ENCODE measurements at regions not wholly inside any gene's neighbourhood (a gene's known extent, or its start where the extent isn't known, plus 50 kb on each side); places are given as distances from the start of the nearest gene placed in this dataset.
A peak's percentile ranks its signal among the peaks of the same experiment; 100 is the strongest.

DNA sequence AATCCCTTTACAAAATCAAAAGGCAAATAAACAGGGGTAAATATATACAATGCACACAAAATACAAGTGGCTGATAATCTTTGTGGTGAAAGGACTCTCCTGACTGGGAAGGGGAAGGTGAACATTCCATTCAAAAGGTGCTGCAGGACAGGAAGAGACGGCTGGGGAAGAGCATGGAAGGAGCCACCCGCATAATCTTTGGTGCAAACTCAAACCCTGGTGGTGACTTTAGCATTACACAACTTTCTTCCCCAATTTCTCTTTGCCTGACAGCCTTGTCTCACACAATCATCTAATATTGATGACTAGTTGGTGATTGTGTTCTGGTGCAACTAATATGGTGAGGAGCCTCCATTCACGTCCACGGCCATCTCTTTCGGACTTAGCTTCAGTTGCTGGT, 117.0 kb upstream of the EGFR start:
- H3K9me3 ChIP-seq (ENCODE audit: insufficient read depth, low read depth, low read length) = no peaks in the 10 kb centered on the region
- H2AFZ ChIP-seq (ENCODE audit: insufficient read depth, low read length, poor library complexity) = no peak overlapping the region
- no peaks in the 10 kb centered on the region for H3K36me3 ChIP-seq (ENCODE audit: control insufficient read depth in 1 of 2, insufficient read depth in 2 of 2, low read length in 2 of 2)
- DNase-seq = peak; percentile 42 to 69
- H3K14ac ChIP-seq (ENCODE audit: low read length) = no peak overlapping the region
- no peak overlapping the region for H3K4ac ChIP-seq (ENCODE audit: low read depth, low read length)
- no peak overlapping the region for H2AK5ac ChIP-seq (ENCODE audit: low read length)
- no peaks in the 10 kb centered on the region for H3K79me2 ChIP-seq (ENCODE audit: control insufficient read depth, insufficient read depth, low read length, poor library complexity)
- no peak overlapping the region for H4K8ac ChIP-seq (ENCODE audit: low read depth, low read length)
- no peak overlapping the region for H4K12ac ChIP-seq (ENCODE audit: low read depth, low read length)
- H3K4me2 ChIP-seq (ENCODE audit: low read length) = no peak overlapping the region
- no peak overlapping the region for H3K18ac ChIP-seq (ENCODE audit: low read length)
- no peaks in the 10 kb centered on the region for H3K4me1 ChIP-seq (ENCODE audit: control insufficient read depth in 1 of 2, insufficient read depth in 2 of 2, low read length in 2 of 2)
- no CpG with 5 or more reads among the region's 5 CpGs for WGBS (ENCODE audit: extremely low coverage, insufficient coverage, insufficient read length)
- no peak overlapping the region for H2BK5ac ChIP-seq (ENCODE audit: low read depth, low read length, poor library complexity)
- no peak overlapping the region for H3K23ac ChIP-seq (ENCODE audit: low read length)
- H2BK12ac ChIP-seq (ENCODE audit: low read length) = no peak overlapping the region
- peak overlapping the region; percentile 43 for H3K9ac ChIP-seq (ENCODE audit: low read length)
- H3K4me3 ChIP-seq (ENCODE audit: low read depth, low read length) = no peak overlapping the region
- H4K91ac ChIP-seq (ENCODE audit: low read depth, low read length) = no peak overlapping the region
- no peaks in the 10 kb centered on the region for H3K79me1 ChIP-seq (ENCODE audit: low read length)
- no peaks in the 10 kb centered on the region for H3K27me3 ChIP-seq (ENCODE audit: insufficient read depth, low read length)
- H2BK120ac ChIP-seq (ENCODE audit: insufficient read depth, low read length, poor library complexity) = no peak overlapping the region
- H3K27ac ChIP-seq (ENCODE audit: low read depth, low read length) = no peak overlapping the region

DNA sequence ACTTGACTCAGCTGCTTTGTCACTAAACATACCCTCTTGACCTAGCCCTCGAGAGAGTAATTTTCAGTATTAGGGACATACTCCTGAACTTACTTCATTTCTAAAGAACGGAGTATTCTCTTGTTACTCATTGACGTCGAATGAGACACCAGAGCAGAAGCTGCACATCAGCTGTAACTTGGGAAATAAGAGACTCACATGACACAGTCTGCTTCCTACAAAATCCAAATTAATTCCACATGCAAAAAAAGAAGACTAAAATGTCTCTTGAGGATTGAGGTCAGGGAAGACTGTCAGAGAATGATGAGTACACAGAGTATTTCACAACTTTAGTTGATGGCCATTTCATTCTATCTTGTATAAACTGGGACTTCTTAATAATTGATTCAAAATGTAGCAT, 114.7 kb upstream of the EGFR start:
- no peak overlapping the region for H3K27ac ChIP-seq (ENCODE audit: low read depth, low read length)
- H3K4ac ChIP-seq (ENCODE audit: low read depth, low read length) = no peak overlapping the region
- H2AK5ac ChIP-seq (ENCODE audit: low read length) = no peak overlapping the region
- H3K79me1 ChIP-seq (ENCODE audit: low read length) = no peaks in the 10 kb centered on the region
- no peak overlapping the region for H4K8ac ChIP-seq (ENCODE audit: low read depth, low read length)
- H3K4me1 ChIP-seq (ENCODE audit: control insufficient read depth in 1 of 2, insufficient read depth in 2 of 2, low read length in 2 of 2) = no peaks in the 10 kb centered on the region
- no peak overlapping the region for H3K23ac ChIP-seq (ENCODE audit: low read length)
- H4K12ac ChIP-seq (ENCODE audit: low read depth, low read length) = no peak overlapping the region
- no peak overlapping the region for H3K14ac ChIP-seq (ENCODE audit: low read length)
- H3K9ac ChIP-seq (ENCODE audit: low read length) = no peak overlapping the region
- no peak overlapping the region for H3K4me2 ChIP-seq (ENCODE audit: low read length)
- no peak overlapping the region for H3K18ac ChIP-seq (ENCODE audit: low read length)
- H4K91ac ChIP-seq (ENCODE audit: low read depth, low read length) = no peak overlapping the region
- H2BK5ac ChIP-seq (ENCODE audit: low read depth, low read length, poor library complexity) = no peak overlapping the region
- H3K9me3 ChIP-seq (ENCODE audit: insufficient read depth, low read depth, low read length) = no peaks in the 10 kb centered on the region
- no peaks in the 10 kb centered on the region for H3K36me3 ChIP-seq (ENCODE audit: control insufficient read depth in 1 of 2, insufficient read depth in 2 of 2, low read length in 2 of 2)
- H3K27me3 ChIP-seq (ENCODE audit: insufficient read depth, low read length) = no peaks in the 10 kb centered on the region
- peak; percentile 59 to 87 for DNase-seq
- no peak overlapping the region for H2AFZ ChIP-seq (ENCODE audit: insufficient read depth, low read length, poor library complexity)
- H2BK12ac ChIP-seq (ENCODE audit: low read length) = no peak overlapping the region
- H3K4me3 ChIP-seq (ENCODE audit: low read depth, low read length) = no peak overlapping the region
- no peak overlapping the region for H2BK120ac ChIP-seq (ENCODE audit: insufficient read depth, low read length, poor library complexity)
- H3K79me2 ChIP-seq (ENCODE audit: control insufficient read depth, insufficient read depth, low read length, poor library complexity) = no peaks in the 10 kb centered on the region
- WGBS (ENCODE audit: extremely low coverage, insufficient coverage, insufficient read length) = no CpG with 5 or more reads among the region's 4 CpGs

DNA sequence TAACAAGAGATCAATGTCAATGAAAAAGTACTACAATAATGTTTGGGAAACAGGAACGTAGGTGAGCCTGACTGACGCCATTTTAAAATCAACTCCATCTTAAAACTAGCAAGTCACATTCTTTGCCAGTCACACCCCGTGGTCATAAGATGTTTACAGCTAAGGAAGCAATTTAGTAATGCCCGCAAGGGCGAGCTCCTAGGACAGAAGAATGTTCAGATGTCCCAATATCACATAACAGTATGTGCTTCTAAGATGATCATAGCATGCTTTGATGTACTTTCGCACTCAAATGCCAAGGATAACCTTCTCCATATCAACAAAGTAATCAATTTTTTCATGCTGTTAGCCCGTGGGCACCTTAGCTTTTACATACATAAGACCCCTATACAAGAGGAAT, 113.8 kb upstream of the EGFR start:
- Histone ChIP-seq H3K18ac (ENCODE audit: low read length) (no peak overlapping the region), H4K12ac (ENCODE audit: low read depth, low read length) (no peak overlapping the region), H3K79me1 (ENCODE audit: low read length) (no peaks in the 10 kb centered on the region), H3K23ac (ENCODE audit: low read length) (no peak overlapping the region), H3K79me2 (ENCODE audit: control insufficient read depth, insufficient read depth, low read length, poor library complexity) (no peaks in the 10 kb centered on the region), H3K14ac (ENCODE audit: low read length) (no peak overlapping the region), H3K4me2 (ENCODE audit: low read length) (no peak overlapping the region), H2BK12ac (ENCODE audit: low read length) (no peak overlapping the region), H4K91ac (ENCODE audit: low read depth, low read length) (no peak overlapping the region), H3K4me1 (ENCODE audit: control insufficient read depth in 1 of 2, insufficient read depth in 2 of 2, low read length in 2 of 2) (no peaks in the 10 kb centered on the region), H3K36me3 (ENCODE audit: control insufficient read depth in 1 of 2, insufficient read depth in 2 of 2, low read length in 2 of 2) (no peaks in the 10 kb centered on the region), H3K4me3 (ENCODE audit: low read depth, low read length) (no peak overlapping the region), H4K8ac (ENCODE audit: low read depth, low read length) (no peak overlapping the region), H2BK120ac (ENCODE audit: insufficient read depth, low read length, poor library complexity) (no peak overlapping the region), H3K4ac (ENCODE audit: low read depth, low read length) (no peak overlapping the region), H2AK5ac (ENCODE audit: low read length) (no peak overlapping the region), H3K9ac (ENCODE audit: low read length) (no peak overlapping the region), H3K27ac (ENCODE audit: low read depth, low read length) (no peak overlapping the region), H2AFZ (ENCODE audit: insufficient read depth, low read length, poor library complexity) (no peak overlapping the region), H3K9me3 (ENCODE audit: insufficient read depth, low read depth, low read length) (no peaks in the 10 kb centered on the region), H2BK5ac (ENCODE audit: low read depth, low read length, poor library complexity) (no peak overlapping the region), H3K27me3 (ENCODE audit: insufficient read depth, low read length) (no peaks in the 10 kb centered on the region)
- peak; percentile 95 to 99 for DNase-seq
- WGBS (ENCODE audit: extremely low coverage, insufficient coverage, insufficient read length) = no CpG with 5 or more reads among the region's 7 CpGs

DNA sequence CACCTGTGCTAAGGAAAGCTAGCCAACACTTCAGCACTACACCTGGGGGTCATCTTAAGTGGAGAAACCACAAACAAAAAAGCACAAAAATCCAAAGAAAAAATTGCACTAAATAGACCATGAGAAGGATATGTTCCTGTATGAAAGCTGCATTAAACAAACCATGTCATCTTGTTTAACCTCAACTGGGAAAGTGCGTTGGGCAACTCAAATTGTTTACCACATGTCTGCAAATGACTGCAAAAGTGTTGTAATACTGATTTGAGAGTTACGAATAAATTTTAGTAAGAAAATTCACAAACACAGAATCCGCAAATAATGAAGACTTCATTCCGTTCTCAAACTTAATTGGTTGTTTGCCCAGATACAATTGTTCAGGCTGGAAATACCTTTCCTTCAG, 111.9 kb upstream of the EGFR start:
- H3K18ac ChIP-seq (ENCODE audit: low read length) = no peak overlapping the region
- no peak overlapping the region for H3K4me3 ChIP-seq (ENCODE audit: low read depth, low read length)
- H4K8ac ChIP-seq (ENCODE audit: low read depth, low read length) = no peak overlapping the region
- no peak overlapping the region for H2AK5ac ChIP-seq (ENCODE audit: low read length)
- no peak overlapping the region for H2AFZ ChIP-seq (ENCODE audit: insufficient read depth, low read length, poor library complexity)
- H3K4ac ChIP-seq (ENCODE audit: low read depth, low read length) = no peak overlapping the region
- no peak overlapping the region for H2BK5ac ChIP-seq (ENCODE audit: low read depth, low read length, poor library complexity)
- H3K36me3 ChIP-seq (ENCODE audit: control insufficient read depth in 1 of 2, insufficient read depth in 2 of 2, low read length in 2 of 2) = no peaks in the 10 kb centered on the region
- no CpG with 5 or more reads among the region's 4 CpGs for WGBS (ENCODE audit: extremely low coverage, insufficient coverage, insufficient read length)
- no peak overlapping the region for H4K12ac ChIP-seq (ENCODE audit: low read depth, low read length)
- no peaks in the 10 kb centered on the region for H3K79me1 ChIP-seq (ENCODE audit: low read length)
- H3K9ac ChIP-seq (ENCODE audit: low read length) = no peak overlapping the region
- no peak overlapping the region for H3K27ac ChIP-seq (ENCODE audit: low read depth, low read length)
- H3K27me3 ChIP-seq (ENCODE audit: insufficient read depth, low read length) = no peaks in the 10 kb centered on the region
- H2BK12ac ChIP-seq (ENCODE audit: low read length) = no peak overlapping the region
- H2BK120ac ChIP-seq (ENCODE audit: insufficient read depth, low read length, poor library complexity) = no peak overlapping the region
- DNase-seq = no peak
- no peak overlapping the region for H3K23ac ChIP-seq (ENCODE audit: low read length)
- H3K79me2 ChIP-seq (ENCODE audit: control insufficient read depth, insufficient read depth, low read length, poor library complexity) = no peaks in the 10 kb centered on the region
- H3K4me1 ChIP-seq (ENCODE audit: control insufficient read depth in 1 of 2, insufficient read depth in 2 of 2, low read length in 2 of 2) = no peaks in the 10 kb centered on the region
- no peaks in the 10 kb centered on the region for H3K9me3 ChIP-seq (ENCODE audit: insufficient read depth, low read depth, low read length)
- no peak overlapping the region for H3K4me2 ChIP-seq (ENCODE audit: low read length)
- H4K91ac ChIP-seq (ENCODE audit: low read depth, low read length) = no peak overlapping the region
- no peak overlapping the region for H3K14ac ChIP-seq (ENCODE audit: low read length)

DNA sequence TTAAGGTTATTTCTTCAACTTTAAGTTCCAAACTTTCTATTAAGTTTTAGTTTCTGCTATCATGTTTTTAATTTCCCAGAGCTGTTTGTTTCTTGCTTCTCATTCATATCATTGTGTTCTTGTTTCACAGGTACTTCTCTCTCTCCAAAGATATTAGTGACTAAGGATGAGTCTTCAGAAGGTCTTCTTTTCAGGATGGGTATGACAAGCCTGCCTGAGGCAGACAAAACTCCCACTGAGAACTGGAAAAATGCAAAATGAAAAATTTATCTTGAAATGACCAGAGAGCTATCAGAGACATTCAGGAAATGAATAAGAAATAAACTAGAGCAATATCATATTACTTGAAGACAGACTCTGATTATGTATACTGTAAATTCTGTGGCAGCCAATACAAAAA, 110.8 kb upstream of the EGFR start:
- Histone ChIP-seq H3K4me3 (ENCODE audit: low read depth, low read length) (no peak overlapping the region), H3K27ac (ENCODE audit: low read depth, low read length) (no peak overlapping the region), H3K4me2 (ENCODE audit: low read length) (no peak overlapping the region)

More for the DNA sequence above, 110.8 kb upstream of the EGFR start:
- no peaks in the 10 kb centered on the region for H3K36me3 ChIP-seq (ENCODE audit: control insufficient read depth in 1 of 2, insufficient read depth in 2 of 2, low read length in 2 of 2)
- no peak overlapping the region for H2BK12ac ChIP-seq (ENCODE audit: low read length)
- H2BK5ac ChIP-seq (ENCODE audit: low read depth, low read length, poor library complexity) = no peak overlapping the region
- H2AK5ac ChIP-seq (ENCODE audit: low read length) = no peak overlapping the region
- H2AFZ ChIP-seq (ENCODE audit: insufficient read depth, low read length, poor library complexity) = no peak overlapping the region
- no peaks in the 10 kb centered on the region for H3K27me3 ChIP-seq (ENCODE audit: insufficient read depth, low read length)
- H4K8ac ChIP-seq (ENCODE audit: low read depth, low read length) = no peak overlapping the region
- H3K14ac ChIP-seq (ENCODE audit: low read length) = no peak overlapping the region
- no peaks in the 10 kb centered on the region for H3K4me1 ChIP-seq (ENCODE audit: control insufficient read depth in 1 of 2, insufficient read depth in 2 of 2, low read length in 2 of 2)
- H3K79me2 ChIP-seq (ENCODE audit: control insufficient read depth, insufficient read depth, low read length, poor library complexity) = no peaks in the 10 kb centered on the region
- H3K79me1 ChIP-seq (ENCODE audit: low read length) = no peaks in the 10 kb centered on the region
- no peak overlapping the region for H3K23ac ChIP-seq (ENCODE audit: low read length)
- H3K4ac ChIP-seq (ENCODE audit: low read depth, low read length) = no peak overlapping the region
- no peaks in the 10 kb centered on the region for H3K9me3 ChIP-seq (ENCODE audit: insufficient read depth, low read depth, low read length)
- H4K12ac ChIP-seq (ENCODE audit: low read depth, low read length) = no peak overlapping the region
- H2BK120ac ChIP-seq (ENCODE audit: insufficient read depth, low read length, poor library complexity) = no peak overlapping the region
- no peak overlapping the region for H4K91ac ChIP-seq (ENCODE audit: low read depth, low read length)
- H3K18ac ChIP-seq (ENCODE audit: low read length) = no peak overlapping the region
- H3K9ac ChIP-seq (ENCODE audit: low read length) = no peak overlapping the region
- no peak for DNase-seq
